SH-SY5Y (cell line): ENCODE measurements at regions not wholly inside any gene's neighbourhood (a gene's known extent, or its start where the extent isn't known, plus 50 kb on each side); places are given as distances from the start of the nearest gene placed in this dataset.

Source experiments
- GATA2 ChIP-seq: IDR thresholded peaks from 2 replicates; pipeline ENCODE4 v1.6.1; 2011; ENCODE audit warnings: mild to moderate bottlenecking, low read depth, low read length
- GATA3 ChIP-seq: IDR thresholded peaks from 2 replicates; pipeline ENCODE4 v1.6.1; 2011; ENCODE audit warnings: low read depth, mild to moderate bottlenecking, low read length, moderate library complexity

GRCh38 chr18:39424261-39424660 is 1858.7 kb upstream of the CELF4 start:
- TF ChIP-seq GATA3 (no peak), GATA2 (no peak)
